Breast epithelium (tissue), 4 donors: ENCODE measurements at regions not wholly inside any gene's neighbourhood (a gene's known extent, or its start where the extent isn't known, plus 50 kb on each side); places are given as distances from the start of the nearest gene placed in this dataset.

Source experiments
- DNase-seq, 2 donors: peaks; one replicate each; pipeline ENCODE4 v3.0.0-alpha.2; 2019; ENCODE audit warnings: low spot score in 2 of 2
- H3K27ac ChIP-seq, 2 donors: fragments of 200-600 bp; sonication (generic) in 1 of 2; one replicate each; pipeline ENCODE4 v1.5.1; 2016 to 2019; ENCODE audit warnings: mild to moderate bottlenecking in 1 of 2
- H3K27me3 ChIP-seq, 2 donors: fragments of 200-600 bp; sonication (generic) in 1 of 2; one replicate each; pipeline versions ENCODE4 v1.5.1 to v1.6.0; 2017 to 2019; ENCODE audit warnings: control low read depth in 1 of 2, mild to moderate bottlenecking in 1 of 2
- H3K36me3 ChIP-seq: fragments of 200-600 bp; one replicate; pipeline ENCODE4 v1.5.1; 2019
- H3K4me1 ChIP-seq, 2 donors: fragments of 200-600 bp; sonication (generic); one replicate each; pipeline ENCODE4 v1.5.1; 2016 to 2019; ENCODE audit warnings: control low read depth in 1 of 2
- H3K4me3 ChIP-seq, 3 donors: fragments of 200-600 bp; sonication (generic); 1 replicate in 2 of 3; 2 replicates in 1 of 3; pipeline ENCODE4 v1.5.1; 2016 to 2019; ENCODE audit warnings: mild to moderate bottlenecking in 3 of 3, moderate library complexity in 2 of 3
- H3K9me3 ChIP-seq, 2 donors: fragments of 200-600 bp; sonication (generic) in 1 of 2; one replicate each; pipeline ENCODE4 v1.5.1; 2016 to 2019; ENCODE audit warnings: control low read depth in 1 of 2
- CTCF ChIP-seq, 3 donors: fragments of 450-650 bp; IDR thresholded peaks; one replicate each; pipeline ENCODE4 v1.5.1; 2016 to 2017; ENCODE audit warnings: antibody characterized with exemption in 3 of 3, mild to moderate bottlenecking in 3 of 3, moderate library complexity in 3 of 3
- POLR2A ChIP-seq: fragments of 450-650 bp; IDR thresholded peaks from one replicate; pipeline ENCODE4 v1.6.1; 2016; ENCODE audit warnings: antibody characterized with exemption, mild to moderate bottlenecking, moderate library complexity
- POLR2AphosphoS5 ChIP-seq, 3 donors: sonication (generic); formaldehyde crosslinking; IDR thresholded peaks; one replicate each; pipeline ENCODE4 v1.6.1; 2017; ENCODE audit warnings: antibody characterized with exemption in 3 of 3
- intact Hi-C: fragments of 100-400 bp; cut with DNase I; formaldehyde crosslinking; loops from one replicate; pipeline ENCODE4 v1.15.1; 2023; ENCODE audit warnings: low total_unique reads

GRCh38 chr12:83691730-83692129 is 1005.0 kb downstream of the TMTC2 start:
- Histone ChIP-seq H3K9me3 (peaks cover 1 to 20% of the 10 kb centered on the region in 2 donors), H3K27ac (no peak overlapping the region), H3K4me1 (no peaks in the 10 kb centered on the region), H3K4me3 (no peak overlapping the region), H3K36me3 (no peaks in the 10 kb centered on the region), H3K27me3 (no peaks in the 10 kb centered on the region)
- TF ChIP-seq POLR2A = no peak
- TF ChIP-seq CTCF (IDR thresholded peaks at IDR 0.05) = no peak
- TF ChIP-seq POLR2AphosphoS5 (IDR thresholded peaks at IDR 0.05) = no peak
- DNase-seq = no peak
- intact Hi-C loops = no loop called here

- Histone ChIP-seq H3K27me3 (no peaks in the 10 kb centered on the region), H3K4me1 (no peaks in the 10 kb centered on the region), H3K9me3 (peaks cover 0 to 20% of the 10 kb centered on the region in 2 donors), H3K36me3 (no peaks in the 10 kb centered on the region), H3K27ac (no peak overlapping the region), H3K4me3 (no peak overlapping the region)
- DNase-seq = no peak
- intact Hi-C loops = no loop called here
- TF ChIP-seq POLR2A (no peak), POLR2AphosphoS5 (IDR thresholded peaks at IDR 0.05) (no peak), CTCF (IDR thresholded peaks at IDR 0.05) (no peak)
Observed at GRCh38 chr12:83690465-83690864, 1003.8 kb downstream of the TMTC2 start.

GRCh38 chr12:83689333-83689732 is 1002.6 kb downstream of the TMTC2 start:
- H3K27ac ChIP-seq = no peak overlapping the region
- TF ChIP-seq POLR2A = no peak
- TF ChIP-seq POLR2AphosphoS5 (IDR thresholded peaks at IDR 0.05) = no peak
- no peak for TF ChIP-seq CTCF (IDR thresholded peaks at IDR 0.05)
- H3K36me3 ChIP-seq = no peaks in the 10 kb centered on the region
- H3K4me1 ChIP-seq = no peaks in the 10 kb centered on the region
- no peak overlapping the region for H3K4me3 ChIP-seq
- no peak for DNase-seq
- H3K27me3 ChIP-seq = no peaks in the 10 kb centered on the region
- peaks cover 0 to 14% of the 10 kb centered on the region in 2 donors for H3K9me3 ChIP-seq
- intact Hi-C loops = no loop called here

DNA sequence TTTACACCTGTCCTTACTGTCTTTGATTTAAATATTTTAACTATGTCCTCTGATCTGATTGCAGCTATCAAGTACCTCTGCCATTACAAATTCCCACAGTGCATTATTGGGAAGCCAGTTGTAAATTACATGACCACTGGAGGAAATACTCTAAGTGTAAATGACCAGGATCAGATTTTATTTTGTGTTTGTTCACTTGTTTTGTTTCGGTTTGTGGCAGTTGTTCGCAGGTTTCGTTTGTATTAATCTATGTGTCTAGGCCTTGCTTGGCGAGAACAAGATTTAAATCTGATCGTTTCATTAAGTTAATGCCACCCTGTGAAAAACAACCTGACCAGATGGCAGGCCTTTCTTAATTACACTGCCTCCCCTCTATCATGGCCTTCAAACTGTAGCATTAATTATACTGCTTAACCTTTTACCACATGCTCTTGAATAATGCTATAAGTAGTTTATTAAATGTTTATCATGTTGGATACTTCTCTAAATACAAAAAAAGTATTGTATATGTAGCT is 990.1 kb downstream of the TMTC2 start:
- intact Hi-C loops = no loop called here
- Histone ChIP-seq H3K36me3 (no peaks in the 10 kb centered on the region), H3K27ac (no peak overlapping the region), H3K27me3 (no peaks in the 10 kb centered on the region), H3K4me1 (no peaks in the 10 kb centered on the region), H3K4me3 (no peak overlapping the region), H3K9me3 (no peaks in the 10 kb centered on the region)
- no peak for TF ChIP-seq POLR2AphosphoS5 (IDR thresholded peaks at IDR 0.05)
- TF ChIP-seq CTCF (IDR thresholded peaks at IDR 0.05) = no peak
- TF ChIP-seq POLR2A = no peak
- no peak for DNase-seq

GRCh38 chr12:83666690-83667089 is 980.0 kb downstream of the TMTC2 start:
- H3K4me1 ChIP-seq = no peaks in the 10 kb centered on the region
- H3K4me3 ChIP-seq = no peak overlapping the region
- DNase-seq = no peak
- TF ChIP-seq POLR2A (no peak), POLR2AphosphoS5 (IDR thresholded peaks at IDR 0.05) (no peak), CTCF (IDR thresholded peaks at IDR 0.05) (no peak)
- H3K27me3 ChIP-seq = no peaks in the 10 kb centered on the region
- no peaks in the 10 kb centered on the region for H3K9me3 ChIP-seq
- no peaks in the 10 kb centered on the region for H3K36me3 ChIP-seq
- intact Hi-C loops = no loop called here
- H3K27ac ChIP-seq = no peak overlapping the region
